Left forelimb (tissue), 1 donor: ENCODE measurements at regions not wholly inside any gene's neighbourhood (a gene's known extent, or its start where the extent isn't known, plus 50 kb on each side); places are given as distances from the start of the nearest gene placed in this dataset.

Source experiments
- DNase-seq: peaks from one replicate; pipeline ENCODE4 v3.0.0-alpha.2; 2018; ENCODE audit warnings: low spot score

DNA sequence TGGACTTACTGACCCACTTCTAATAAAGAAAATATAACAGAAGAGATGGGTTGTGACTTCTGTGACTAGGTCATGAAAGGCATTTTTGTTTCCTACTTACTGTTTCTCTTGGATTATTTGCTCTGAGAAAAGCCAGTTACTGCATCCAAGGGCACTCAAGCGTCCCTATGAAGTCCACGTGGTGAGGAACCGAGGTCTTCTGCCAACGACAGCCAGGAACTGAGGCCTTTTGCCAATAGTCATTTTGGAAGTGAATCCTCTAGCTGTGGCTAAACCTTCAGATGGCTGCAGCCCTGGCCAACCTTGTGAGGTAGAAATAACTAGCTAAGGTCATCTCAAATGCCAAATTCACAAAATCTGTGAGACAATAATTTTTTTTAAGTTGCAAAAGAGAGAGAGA lies 449.8 kb upstream of the RGPD4 start:
- DNase-seq: no peak

DNA sequence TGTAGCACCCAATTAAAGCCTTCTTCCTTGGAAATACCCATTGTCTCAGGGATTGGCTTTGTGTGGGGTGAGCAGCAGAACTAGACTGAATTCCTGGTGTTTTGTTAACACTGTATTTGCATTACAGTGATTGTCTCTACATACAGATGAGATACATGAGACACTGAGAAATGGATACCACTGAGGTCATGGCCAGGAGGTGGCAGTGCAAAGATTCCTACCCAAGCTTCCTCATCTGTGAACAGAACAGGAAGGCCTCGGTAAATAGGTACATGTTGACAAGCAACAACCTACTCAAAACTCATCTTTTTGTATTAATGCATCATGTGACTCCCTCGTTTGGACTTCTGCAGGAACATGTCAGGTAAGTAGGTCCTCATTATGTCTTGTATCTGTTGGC lies 445.8 kb upstream of the RGPD4 start:
- DNase-seq: no peak

DNA sequence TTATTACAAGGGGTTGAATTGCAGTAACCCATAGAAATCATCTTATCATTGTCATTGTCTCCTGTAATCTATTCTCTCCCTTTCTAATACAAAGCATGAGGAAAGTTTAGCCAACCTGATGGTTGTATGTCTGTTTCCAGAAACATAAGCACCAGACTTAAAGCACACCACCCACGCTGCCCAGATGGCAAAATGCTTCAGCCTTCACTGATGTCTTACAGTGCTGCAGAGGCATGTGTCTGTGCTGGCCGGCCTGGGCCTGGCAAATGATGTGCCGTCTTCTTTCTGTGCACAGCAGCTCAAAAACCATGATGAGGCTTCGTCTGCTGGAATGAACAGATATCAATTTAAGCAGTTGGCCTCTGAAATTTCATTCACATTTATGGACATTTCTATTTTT lies 443.0 kb upstream of the RGPD4 start:
- no peak for DNase-seq

DNA sequence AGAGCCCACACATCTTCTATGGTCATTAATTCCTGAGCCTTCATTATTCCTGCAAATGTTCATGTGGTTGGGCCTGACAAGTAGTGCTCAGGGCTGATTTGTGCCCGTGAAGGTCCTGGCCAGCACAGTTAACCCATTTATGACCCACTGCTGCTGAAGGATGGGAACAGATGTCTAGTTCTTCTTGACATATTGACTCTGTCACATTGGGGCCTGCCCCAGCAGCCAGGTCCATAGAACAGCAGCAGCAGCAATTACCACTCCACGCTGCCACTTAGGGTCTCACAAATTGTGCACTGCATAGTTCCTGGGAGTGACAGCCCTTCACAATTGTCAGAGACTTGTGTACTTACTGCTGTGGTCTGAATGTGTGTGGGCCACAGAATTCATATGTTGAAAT lies 442.3 kb upstream of the RGPD4 start:
- DNase-seq: no peak

DNA sequence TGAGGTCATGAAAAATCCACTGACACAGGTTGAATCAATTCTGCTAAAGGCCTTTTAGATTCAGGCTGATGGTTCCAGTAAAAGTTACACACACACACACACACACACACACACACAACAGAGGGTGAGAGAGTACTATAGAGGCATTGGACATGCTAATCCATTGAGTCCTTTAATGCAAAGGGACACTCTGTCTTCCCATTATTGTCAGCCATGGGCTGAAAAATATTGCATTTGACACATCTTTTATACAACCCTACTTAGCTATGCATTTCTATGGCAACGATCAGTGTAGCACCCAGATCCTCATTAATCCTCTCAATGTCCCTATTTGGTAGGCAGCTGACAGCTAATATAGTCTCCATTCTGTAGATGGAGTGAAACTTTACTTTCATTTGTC lies 440.8 kb upstream of the RGPD4 start:
- no peak for DNase-seq

DNA sequence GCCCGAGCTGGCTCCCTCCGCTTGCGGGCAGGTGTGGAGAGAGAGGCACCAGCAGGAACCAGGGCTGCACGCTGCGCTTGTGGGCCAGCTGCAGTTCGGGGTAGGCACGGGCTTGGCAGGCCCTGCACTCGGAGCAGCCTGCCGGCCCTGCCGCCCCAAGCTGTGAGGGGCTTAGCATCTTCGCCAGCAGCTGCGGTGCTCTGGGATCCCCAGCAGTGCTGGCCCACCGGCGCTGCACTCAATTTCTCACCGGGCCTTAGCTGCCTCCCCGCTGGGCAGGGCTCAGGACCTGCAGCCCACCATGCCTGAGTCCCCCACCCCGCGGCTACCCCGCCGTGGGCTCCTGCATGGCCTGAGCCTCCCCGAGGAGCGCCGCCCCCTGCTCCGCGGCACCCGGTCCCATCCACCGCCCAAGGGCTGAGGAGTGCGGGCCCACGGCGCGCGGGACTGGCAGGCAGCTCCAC lies 434.4 kb upstream of the RGPD4 start:
- no peak for DNase-seq

DNA sequence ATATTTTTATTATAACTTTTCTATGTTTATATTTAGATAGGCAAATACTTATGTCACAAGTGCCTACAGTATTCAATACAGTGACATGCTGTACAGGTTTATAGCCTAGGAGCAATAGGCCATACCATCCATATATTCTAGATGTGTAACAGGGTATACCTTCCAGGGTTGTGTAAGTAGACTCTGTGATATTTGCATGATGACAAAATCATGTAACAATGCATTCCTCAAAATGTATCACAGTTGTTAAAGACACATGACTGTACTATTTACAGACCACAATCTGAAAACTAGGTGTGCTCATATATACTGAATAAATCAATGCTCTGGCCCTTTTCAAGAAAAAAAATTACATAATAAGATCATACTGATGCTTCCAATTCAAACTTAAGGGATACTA lies 433.2 kb upstream of the RGPD4 start:
- no peak for DNase-seq

DNA sequence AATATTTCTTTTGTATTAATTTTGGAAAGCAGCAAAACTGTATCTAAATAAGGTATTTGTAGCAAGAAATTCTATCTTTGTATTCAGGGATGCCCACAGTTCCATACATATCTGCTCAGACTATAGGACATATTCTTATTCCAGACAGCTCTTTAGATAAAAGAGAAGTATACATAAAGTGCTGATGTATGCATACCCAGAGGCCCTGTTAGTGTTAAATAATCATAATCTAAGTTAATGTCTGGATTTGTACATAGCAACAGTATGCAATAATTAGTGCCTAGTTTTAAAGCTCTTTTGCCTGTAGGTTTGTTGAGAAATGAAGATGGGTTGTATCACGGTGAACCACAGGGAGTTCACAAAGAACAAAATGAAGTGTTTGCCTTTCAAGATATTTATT lies 428.0 kb upstream of the RGPD4 start:
- no peak for DNase-seq

DNA sequence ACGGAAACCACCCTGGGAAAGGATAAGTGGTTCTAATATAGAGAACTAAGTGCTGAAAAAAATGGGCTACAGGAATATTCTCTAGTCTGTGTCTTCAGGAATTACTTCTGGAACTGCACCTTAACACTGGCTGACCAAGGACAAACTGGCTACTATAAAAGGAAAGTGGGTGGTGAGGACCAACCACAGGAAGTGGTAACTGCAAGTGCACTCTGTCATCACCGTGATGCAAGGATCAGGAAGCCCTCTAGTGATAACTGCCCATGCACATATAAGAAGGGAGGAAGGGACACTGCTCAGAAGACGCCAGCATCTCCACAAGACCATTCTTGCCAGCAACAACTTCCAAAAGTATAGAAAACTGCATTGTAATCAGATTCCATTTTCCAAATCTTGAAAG lies 424.4 kb upstream of the RGPD4 start:
- DNase-seq: no peak

DNA sequence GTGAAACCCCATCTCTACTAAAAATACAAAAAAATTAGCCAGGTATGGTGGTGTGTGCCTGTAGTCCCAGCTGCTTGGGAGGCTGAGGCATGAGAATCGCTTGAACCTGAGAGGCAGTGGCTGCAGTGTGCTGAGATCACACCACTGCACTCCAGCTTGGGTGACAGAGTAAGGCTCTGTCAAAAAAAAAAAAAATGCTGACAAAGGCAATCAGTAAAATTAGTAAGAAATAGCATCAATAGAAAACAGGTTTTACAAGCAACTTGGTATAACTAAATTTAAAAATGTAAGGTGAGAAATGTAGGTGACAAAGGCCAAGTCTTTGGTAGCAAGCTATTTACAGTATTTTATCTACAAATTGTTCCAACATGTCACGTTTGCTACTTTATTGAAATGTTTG lies 421.4 kb upstream of the RGPD4 start:
- no peak for DNase-seq

DNA sequence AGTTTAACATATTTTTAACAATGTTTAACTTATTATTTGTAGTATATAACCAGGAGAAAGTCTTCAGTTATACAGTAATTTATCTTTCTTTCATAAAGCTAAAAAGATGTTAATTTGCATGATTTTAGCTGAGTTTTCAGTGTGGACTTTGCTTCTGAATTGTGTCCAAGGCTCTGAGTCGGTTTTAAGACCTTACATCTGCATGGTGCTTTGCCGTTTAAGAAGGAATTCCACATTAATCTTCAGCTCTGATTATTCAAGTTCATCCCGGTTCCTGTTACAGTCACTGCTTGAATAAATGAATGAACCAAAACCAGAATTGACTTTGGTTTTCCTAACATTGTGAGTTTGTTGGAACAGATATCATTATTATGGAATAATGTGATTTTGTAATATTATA lies 419.7 kb upstream of the RGPD4 start:
- DNase-seq: no peak

DNA sequence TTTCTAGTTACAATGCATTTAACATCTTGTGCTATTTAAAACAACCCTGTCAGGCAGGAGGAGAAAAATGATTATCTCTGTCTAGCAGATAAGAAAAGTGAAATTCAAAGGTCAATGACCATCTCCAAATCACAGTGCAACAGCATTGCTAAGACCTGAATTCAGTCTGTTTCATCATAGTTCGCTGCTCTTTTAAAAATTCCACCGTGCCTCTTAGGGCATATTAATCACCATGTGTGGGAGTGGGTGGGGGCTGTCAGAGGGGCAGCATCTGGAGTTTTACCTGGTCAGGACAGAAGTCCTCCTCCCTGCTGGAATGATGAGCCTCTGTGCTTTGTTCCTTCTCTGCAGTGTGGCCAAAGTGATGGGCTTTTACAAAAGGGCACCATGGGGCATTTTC lies 418.7 kb upstream of the RGPD4 start:
- no peak for DNase-seq

DNA sequence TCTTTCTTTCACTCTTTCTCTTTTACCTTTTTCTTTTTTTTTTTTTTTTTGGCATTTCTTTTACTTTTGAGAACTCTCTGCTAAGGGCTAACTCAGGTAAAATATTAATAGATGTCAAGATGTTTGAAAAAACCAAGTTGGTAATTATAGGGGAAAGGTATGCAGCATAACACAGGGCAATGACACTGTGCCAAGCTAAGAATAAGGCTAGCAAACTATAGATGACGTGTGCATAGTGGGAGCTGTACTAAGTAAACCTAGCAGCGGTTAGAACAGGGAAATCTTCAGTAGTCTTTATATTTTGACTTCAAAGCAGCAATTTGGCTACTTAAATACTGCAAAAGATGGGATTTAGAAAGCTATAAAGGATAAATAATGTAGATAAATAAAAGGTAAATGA lies 415.4 kb upstream of the RGPD4 start:
- DNase-seq: no peak

DNA sequence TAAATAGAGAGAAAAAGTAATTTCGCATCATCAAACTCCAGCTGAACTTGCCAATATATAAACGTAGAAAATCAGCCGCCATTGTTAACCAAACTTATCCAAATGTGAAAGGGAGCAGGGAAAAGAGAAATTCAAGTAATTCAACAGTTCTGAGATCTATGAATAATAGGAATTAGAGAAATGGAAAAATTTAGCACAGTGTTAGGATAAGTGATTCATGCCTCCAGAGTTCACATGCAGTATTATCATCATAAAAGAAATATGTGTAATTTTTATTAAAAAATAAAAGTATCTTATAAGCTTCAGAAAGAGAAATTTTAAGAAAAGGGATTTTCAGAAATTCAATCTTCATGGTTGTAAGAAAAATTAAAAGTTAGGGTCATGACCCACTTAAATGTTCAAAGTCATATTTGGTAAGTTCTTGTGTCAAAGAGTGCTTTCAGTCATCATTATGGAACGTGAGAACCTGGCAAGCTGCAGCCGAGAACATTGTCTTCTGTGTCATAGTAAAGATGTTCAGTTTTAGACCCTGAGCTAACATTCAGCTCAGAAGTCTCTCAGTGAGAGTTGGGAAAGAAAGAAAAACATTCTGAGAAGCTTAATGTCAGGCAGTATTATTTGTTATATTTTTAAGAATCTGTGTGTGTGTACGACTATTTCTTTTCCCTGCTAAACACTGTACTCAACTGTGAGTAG lies 414.3 kb upstream of the RGPD4 start:
- no peak for DNase-seq

DNA sequence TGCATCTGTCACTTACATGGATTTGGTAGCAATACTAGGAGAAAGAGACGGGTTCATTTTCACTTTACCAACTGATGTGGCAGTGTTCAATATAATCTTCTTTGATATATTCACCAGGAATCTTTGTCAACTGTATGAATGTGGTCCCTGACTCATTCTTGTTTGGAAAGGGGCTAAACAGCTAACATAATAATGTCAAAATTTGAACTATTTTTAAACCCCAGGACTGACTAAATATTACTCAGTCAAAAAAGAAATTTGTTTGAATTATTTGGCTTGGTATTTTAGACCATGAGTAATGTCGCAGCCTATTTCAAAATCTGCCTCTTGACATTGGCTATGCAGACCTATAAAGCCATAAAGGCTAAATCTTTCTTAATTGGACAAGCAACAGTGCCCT lies 413.7 kb upstream of the RGPD4 start:
- DNase-seq: no peak

DNA sequence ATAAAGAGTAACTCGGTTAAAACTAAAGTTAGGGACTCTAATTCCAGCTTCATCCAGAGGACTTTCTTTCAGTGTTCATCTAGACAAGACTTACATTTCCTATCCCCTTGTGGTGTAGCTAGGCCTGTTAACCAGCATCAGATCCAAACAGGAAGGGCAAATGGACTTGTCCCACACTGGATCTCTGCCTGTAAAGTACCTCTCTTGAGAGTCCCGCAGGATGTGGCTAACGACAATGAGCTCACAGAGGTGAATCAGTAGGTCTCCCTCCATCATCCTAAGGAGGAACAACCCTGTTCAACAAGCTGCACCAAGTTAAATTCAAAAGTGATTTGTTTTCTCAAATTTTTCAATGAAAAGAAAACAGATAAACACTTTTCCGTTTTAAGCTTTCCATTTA lies 412.3 kb upstream of the RGPD4 start:
- no peak for DNase-seq

DNA sequence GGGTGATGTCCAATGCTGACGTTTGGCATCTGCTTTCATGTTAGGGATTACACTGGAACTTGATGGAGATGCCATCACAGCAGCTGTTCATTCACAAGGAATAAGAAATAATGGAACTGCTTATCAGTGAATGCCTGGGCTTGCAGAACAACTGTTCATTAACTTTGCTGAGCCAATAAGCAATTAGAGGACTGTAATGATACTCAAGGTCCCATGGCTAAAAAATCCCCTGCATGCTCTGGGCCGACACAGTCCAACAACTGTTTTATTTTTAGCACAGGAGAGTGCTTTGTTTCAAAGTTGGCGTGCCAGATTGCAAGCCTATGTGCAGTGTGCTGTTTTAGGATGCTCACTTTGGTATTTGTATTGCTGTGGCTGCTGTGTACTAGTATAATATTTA lies 408.0 kb upstream of the RGPD4 start:
- DNase-seq: no peak

DNA sequence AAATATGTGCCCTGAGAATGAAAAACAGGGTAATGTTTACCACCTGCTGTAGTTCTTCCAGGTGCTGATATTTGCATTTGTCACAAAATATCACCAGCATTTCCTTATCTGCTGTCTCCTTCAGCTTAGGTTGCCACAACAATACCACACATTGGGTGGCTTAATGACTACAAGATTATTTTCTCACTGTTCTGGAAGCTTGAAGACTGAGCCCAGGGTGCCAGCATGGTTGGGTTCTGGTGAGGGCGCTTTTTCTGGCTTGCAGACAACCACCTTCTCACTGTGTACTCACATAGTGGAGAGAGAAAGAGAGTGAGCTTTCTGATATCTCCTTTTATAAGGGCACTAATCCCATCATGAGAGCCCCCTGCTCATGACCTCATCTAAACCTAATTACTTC lies 407.5 kb upstream of the RGPD4 start:
- no peak for DNase-seq

DNA sequence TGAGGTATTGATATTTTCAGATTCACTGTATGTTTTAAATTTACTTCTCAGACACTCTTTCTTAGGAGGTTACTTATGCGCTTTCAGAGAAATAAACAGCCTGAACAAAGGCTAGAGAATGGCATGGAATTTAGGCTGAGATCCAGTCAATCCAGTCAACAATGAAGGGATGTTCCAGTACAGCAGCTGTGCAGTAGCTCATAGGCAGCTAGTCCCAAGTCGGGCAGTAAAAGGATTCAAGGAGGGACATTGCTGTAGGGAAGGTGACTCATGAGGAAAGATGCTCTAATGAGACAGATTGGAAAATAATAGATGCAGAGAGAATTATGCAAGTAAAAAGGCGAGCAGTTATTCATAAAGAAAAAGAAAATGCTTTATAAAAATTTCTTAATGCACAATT lies 397.9 kb upstream of the RGPD4 start:
- DNase-seq: no peak

DNA sequence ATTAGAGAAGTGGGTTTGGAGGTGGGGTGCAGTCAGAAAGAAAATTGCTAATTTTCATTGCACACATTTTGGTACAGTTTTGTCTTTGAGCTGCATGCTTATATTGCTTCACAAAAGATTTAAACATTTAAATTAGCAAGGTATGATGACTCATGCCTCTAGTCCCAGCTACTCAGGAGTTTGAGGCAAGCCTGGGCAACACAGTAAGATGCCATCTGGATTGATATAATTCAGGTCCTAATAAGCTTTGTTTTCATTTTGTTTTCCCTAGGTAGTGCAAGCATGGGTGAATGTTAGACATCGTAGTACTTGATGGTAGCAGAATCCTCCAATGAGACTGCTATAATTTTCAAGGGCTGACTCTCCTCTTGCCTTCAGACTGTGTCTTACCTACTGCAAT lies 396.7 kb upstream of the RGPD4 start:
- no peak for DNase-seq

DNA sequence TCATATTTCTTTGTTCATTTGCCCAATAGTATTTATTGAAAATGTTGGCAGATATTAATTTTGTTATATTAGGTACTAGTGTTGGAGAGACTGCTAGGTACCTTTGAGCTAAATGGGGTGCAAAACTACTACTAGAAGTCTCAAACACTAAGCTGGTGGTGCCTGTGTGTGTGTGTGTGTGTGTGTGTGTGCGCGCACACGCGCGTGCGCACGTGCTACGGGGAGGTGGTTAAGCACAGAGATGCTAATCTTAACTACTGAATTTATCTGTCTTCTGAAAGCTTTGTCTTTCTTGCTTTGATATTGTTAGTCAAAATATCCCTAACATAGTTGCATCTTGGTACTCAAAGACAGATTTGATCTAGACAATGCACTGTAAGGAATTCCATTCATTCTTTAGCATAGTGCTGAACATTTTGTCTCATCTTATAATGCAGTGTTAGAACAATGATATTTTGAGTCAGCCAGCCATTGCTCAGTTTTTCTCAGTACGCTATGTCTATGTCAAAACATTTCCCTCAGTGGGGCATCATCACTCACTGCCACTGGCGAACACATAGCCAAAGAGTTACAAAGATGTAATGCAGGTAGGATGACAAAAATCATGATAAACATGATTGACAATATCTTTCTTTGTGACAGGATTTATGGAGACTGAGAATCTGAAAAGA lies 396.0 kb upstream of the RGPD4 start:
- DNase-seq: no peak

DNA sequence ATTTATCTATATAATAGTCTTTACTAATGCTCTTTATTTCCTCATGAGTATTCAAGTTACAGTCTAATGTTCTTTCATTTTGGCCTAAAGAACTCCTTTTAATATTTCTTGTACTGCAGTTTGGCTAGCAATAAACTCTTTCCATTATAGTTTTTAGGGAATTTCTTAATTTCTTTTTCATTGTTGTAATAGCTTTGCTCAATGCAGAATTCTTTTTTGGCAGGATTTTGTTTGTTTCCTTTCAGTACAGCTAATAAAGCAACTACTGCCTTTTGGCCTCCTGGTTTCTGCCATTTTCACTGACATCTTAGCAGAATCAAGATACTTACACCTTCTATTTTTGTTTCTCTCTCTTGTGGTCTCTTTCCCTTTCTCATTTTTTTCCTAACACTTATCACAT lies 390.4 kb upstream of the RGPD4 start:
- no peak for DNase-seq

DNA sequence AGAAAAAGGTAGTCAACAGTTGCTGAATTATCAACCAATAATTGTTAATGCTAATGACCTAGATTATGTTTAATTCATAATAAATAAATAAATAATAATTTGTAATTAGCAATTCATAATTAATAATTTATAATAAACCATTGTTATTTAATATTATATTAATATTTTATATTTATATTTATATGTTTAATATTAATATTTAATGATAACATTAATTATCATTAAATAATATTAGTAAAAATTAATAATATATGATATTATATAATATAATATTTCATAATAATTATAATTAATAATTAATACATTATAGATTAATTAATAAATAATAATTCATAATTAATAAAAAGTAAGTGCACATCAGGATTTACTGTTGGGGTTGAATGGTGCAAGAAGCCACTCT lies 389.4 kb upstream of the RGPD4 start:
- DNase-seq: no peak

DNA sequence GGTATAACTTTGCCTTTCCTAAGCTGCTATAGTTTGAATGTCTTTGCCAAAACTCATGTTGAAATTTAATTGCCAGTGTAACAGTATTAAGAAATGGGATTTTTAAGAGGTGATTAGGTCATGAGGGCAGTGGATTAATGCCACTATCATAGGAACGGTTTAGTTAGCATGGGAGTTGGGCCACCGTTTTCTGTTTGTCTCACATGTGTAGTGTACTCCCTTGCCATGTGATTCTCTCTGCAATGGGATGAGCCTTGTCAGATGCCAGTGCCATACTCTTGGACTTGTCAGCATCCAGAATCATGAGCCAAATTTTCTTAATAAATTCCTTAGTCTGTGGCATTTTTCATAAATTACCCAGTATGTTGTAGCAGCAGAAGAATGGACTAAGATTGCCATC lies 388.9 kb upstream of the RGPD4 start:
- no peak for DNase-seq
